CD8-positive, alpha-beta memory T cell (primary cell): ENCODE measurements at regions not wholly inside any gene's neighbourhood (a gene's known extent, or its start where the extent isn't known, plus 50 kb on each side); places are given as distances from the start of the nearest gene placed in this dataset.
A peak's percentile ranks its signal among the peaks of the same experiment; 100 is the strongest.
"Not testable (repeated sequence)": the region's sequence is repeated elsewhere in the genome, so short reads cannot be mapped to it uniquely, and the experiment has no call there.

ENCODE experiments used
- CTCF ChIA-PET: fragments of 350-600 bp; sonication (Branson Sonifier 250); formaldehyde crosslinking; loops from one replicate; lab custom pipeline; 2021; ENCODE audit warnings: antibody characterized with exemption; lab: Charles Lee
- POLR2A ChIA-PET: fragments of 350-600 bp; sonication (Branson Sonifier 250); formaldehyde crosslinking; loops from one replicate; lab custom pipeline; 2021; ENCODE audit warnings: antibody characterized with exemption; lab: Charles Lee
- DNase-seq, 5 donors: peaks; one replicate each; pipeline versions ENCODE4 v3.0.0 to v3.0.0-alpha.2; 2020 to 2022; ENCODE audit warnings: mixed read lengths in 1 of 5
- H3K27ac ChIP-seq: one replicate; pipeline ENCODE4 v1.7.0; 2013; ENCODE audit warnings: low read depth, mild to moderate bottlenecking, low read length, moderate library complexity
- H3K27me3 ChIP-seq: 2 replicates; pipeline ENCODE4 v1.7.0; 2013; ENCODE audit warnings: low read length, mild to moderate bottlenecking; ENCODE audit not compliant: insufficient read depth, poor library complexity, severe bottlenecking
- H3K36me3 ChIP-seq: 2 replicates; pipeline ENCODE4 v1.7.0; 2013; ENCODE audit warnings: mild to moderate bottlenecking, low read length, moderate library complexity; ENCODE audit not compliant: insufficient read depth
- H3K4me1 ChIP-seq: 2 replicates; pipeline ENCODE4 v1.7.0; 2013; ENCODE audit warnings: mild to moderate bottlenecking, low read length, moderate library complexity; ENCODE audit not compliant: insufficient read depth
- H3K4me3 ChIP-seq: 2 replicates; pipeline ENCODE4 v1.7.0; 2013; ENCODE audit warnings: mild to moderate bottlenecking, low read length
- H3K9me3 ChIP-seq: 2 replicates; pipeline ENCODE4 v1.7.0; 2013; ENCODE audit warnings: mild to moderate bottlenecking, low read length
- H3K27ac Mint-ChIP-seq, 8 donors: one replicate each; pipeline ENCODE4 v1.8.0; 2020 to 2021; ENCODE audit warnings: mixed read lengths in 8 of 8, mild to moderate bottlenecking in 6 of 8, inconsistent platforms in 3 of 8, moderate library complexity in 3 of 8
- H3K27me3 Mint-ChIP-seq, 2 donors: one replicate each; pipeline ENCODE4 v1.8.0; 2020 to 2021; ENCODE audit warnings: mixed read lengths in 2 of 2, mild to moderate bottlenecking in 1 of 2, moderate library complexity in 1 of 2
- H3K36me3 Mint-ChIP-seq, 3 donors: one replicate each; pipeline ENCODE4 v1.8.0; 2020 to 2021; ENCODE audit warnings: mixed read lengths in 3 of 3, inconsistent platforms in 1 of 3, mild to moderate bottlenecking in 1 of 3
- H3K4me1 Mint-ChIP-seq, 3 donors: one replicate each; pipeline ENCODE4 v1.8.0; 2020 to 2021; ENCODE audit warnings: mixed read lengths in 3 of 3, inconsistent platforms in 1 of 3, mild to moderate bottlenecking in 1 of 3
- H3K4me3 Mint-ChIP-seq, 7 donors: one replicate each; pipeline ENCODE4 v1.8.0; 2020 to 2021; ENCODE audit warnings: mixed read lengths in 7 of 7, mild to moderate bottlenecking in 6 of 7, moderate library complexity in 4 of 7, inconsistent platforms in 2 of 7
- H3K9me3 Mint-ChIP-seq, 5 donors: one replicate each; pipeline ENCODE4 v1.8.0; 2020 to 2022; ENCODE audit warnings: mixed read lengths in 5 of 5, mild to moderate bottlenecking in 3 of 5, moderate library complexity in 2 of 5, inconsistent platforms in 1 of 5

DNA sequence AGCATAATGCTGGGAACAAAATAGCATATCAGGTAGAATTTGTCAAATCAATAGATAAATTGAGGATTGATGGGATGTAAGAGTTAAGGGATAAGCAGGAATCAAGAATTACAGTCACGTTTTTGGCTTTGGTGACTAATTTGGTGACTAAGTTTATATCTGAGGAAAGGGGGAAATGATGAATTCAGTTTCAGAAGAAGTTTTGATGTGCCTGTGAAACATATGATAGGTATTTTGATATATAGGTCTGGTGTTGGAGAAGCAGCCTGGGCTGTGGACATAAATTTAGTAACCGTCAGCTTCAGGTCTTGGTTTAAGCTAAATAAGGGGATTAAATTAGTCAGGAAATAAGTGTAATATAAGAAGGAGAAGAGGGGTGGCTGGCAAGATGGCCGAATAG, 79.0 kb upstream of the EDA2R start:
- no peak for DNase-seq
- H3K4me1 ChIP-seq: no peaks in the 10 kb centered on the region
- no peaks in the 10 kb centered on the region for H3K36me3 Mint-ChIP-seq
- no peaks in the 10 kb centered on the region for H3K9me3 ChIP-seq
- ChIA-PET CTCF (no interaction called here), POLR2A (no interaction called here)
- H3K27ac ChIP-seq: no peak overlapping the region
- no peaks in the 10 kb centered on the region for H3K4me1 Mint-ChIP-seq
- peak overlapping the region in 1 of 8 donors; percentile 5 for H3K27ac Mint-ChIP-seq
- H3K27me3 ChIP-seq: no peaks in the 10 kb centered on the region
- peaks cover 14 to 23% of the 10 kb centered on the region in 2 donors for H3K27me3 Mint-ChIP-seq
- H3K4me3 ChIP-seq: no peak overlapping the region
- peaks cover 0 to 5% (median 2%) of the 10 kb centered on the region in 5 donors for H3K9me3 Mint-ChIP-seq
- H3K4me3 Mint-ChIP-seq: no peak overlapping the region
- no peaks in the 10 kb centered on the region for H3K36me3 ChIP-seq

DNA sequence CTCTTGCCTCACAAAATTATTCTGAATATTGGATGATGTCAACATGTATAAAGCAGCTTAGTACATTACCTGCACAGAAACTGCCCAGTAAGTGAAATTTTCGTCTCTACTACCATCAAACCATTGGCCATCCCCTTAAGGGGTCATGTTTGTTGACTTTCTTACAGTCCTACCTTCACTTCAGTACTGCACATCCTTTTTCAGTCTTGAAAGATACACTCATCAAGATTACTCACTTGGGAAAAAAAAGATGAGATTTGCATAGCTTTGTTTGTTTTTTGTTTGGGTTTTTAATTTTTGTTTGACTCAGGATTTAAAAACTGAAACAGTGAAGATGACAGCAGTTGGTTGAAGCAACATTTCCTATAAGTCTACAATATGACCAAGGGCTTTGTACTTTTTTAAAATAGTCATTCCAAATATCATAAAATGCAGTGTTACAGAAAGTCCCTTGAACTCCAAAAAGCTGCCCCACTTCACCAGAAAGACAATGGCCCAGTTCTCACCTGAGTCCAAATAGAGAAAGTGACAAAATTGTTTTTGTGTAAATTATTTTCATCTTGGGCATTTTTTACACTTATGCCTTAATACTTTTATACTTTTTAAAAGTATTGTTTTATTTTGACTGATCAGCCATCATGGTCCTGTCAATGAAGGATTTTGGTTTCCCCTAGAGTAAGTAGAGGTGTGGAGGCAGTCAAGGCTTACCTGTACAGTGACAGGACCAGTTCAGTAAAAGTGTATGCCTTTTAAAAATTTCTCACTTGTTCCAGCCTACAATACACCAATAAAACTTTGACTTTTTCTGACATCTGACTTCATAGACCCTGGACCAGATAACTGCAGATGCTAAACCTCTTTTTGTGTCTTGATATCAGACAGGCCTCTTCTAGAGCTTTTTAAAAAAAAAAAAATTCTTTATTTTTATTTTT, 59.7 kb upstream of the EDA2R start:
- Histone ChIP-seq H3K9me3 (no peaks in the 10 kb centered on the region), H3K4me1 (no peaks in the 10 kb centered on the region), H3K4me3 (no peak overlapping the region), H3K36me3 (no peaks in the 10 kb centered on the region), H3K27ac (no peak overlapping the region), H3K27me3 (no peaks in the 10 kb centered on the region)
- no peak for DNase-seq
- Mint-ChIP-seq H3K4me1 (no peaks in the 10 kb centered on the region), H3K27ac (no peak overlapping the region), H3K36me3 (no peaks in the 10 kb centered on the region), H3K4me3 (no peak overlapping the region), H3K9me3 (peaks cover 0 to 1% (median 0%) of the 10 kb centered on the region in 5 donors), H3K27me3 (peaks cover 0 to 12% of the 10 kb centered on the region in 2 donors)
- POLR2A ChIA-PET: no interaction called here
- CTCF ChIA-PET: no interaction called here

DNA sequence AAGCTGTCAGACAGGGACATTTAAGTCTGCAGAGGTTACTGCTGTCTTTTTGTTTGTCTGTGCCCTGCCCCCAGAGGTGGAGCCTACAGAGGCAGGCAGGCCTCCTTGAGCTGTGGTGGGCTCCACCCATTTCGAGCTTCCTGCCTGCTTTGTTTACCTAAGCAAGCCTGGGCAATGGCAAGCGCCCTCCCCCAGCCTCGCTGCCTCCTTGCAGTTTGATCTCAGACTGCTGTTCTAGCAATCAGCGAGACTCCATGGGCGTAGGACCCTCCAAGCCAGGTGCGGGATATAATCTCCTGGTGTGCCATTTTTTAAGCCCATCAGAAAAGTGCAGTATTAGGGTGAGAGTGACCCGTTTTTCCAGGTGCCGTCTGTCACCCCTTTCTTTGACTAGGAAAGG, 53.6 kb upstream of the EDA2R start:
- POLR2A ChIA-PET, CTCF ChIA-PET, H3K4me3 ChIP-seq, H3K36me3 Mint-ChIP-seq, H3K36me3 ChIP-seq, H3K27ac ChIP-seq, H3K4me3 Mint-ChIP-seq, H3K4me1 Mint-ChIP-seq, H3K27ac Mint-ChIP-seq, H3K9me3 ChIP-seq, DNase-seq, H3K27me3 ChIP-seq, H3K4me1 ChIP-seq: not testable (repeated sequence)
- Mint-ChIP-seq H3K27me3 (peaks cover 0 to 14% of the 10 kb centered on the region in 2 donors), H3K9me3 (peaks cover 0 to 15% (median 6%) of the 10 kb centered on the region in 5 donors)
